Stimulated activated CD4-positive, alpha-beta T cell treated with anti-CD3 and anti-CD28 coated beads, Interleukin-2, amount 100 ng/mL, for 24 hours (primary cell): ENCODE measurements at regions not wholly inside any gene's neighbourhood (a gene's known extent, or its start where the extent isn't known, plus 50 kb on each side); places are given as distances from the start of the nearest gene placed in this dataset.

Source experiments
- DNase-seq, 2 donors: peaks; one replicate each; pipeline ENCODE4 v3.0.0-alpha.2; 2020

- no peak for DNase-seq
These were observed 398.3 kb downstream of the C6orf118 start for GRCh38 chr6:164911151-164911550.

GRCh38 chr6:164906766-164907165 lies 402.6 kb downstream of the C6orf118 start:
- DNase-seq = no peak

- no peak for DNase-seq
These were observed 404.1 kb downstream of the C6orf118 start for GRCh38 chr6:164905311-164905710.

GRCh38 chr6:164898412-164898811 lies 411.0 kb downstream of the C6orf118 start:
- no peak for DNase-seq

GRCh38 chr6:164897523-164898235 lies 411.7 kb downstream of the C6orf118 start:
- no peak for DNase-seq

GRCh38 chr6:164889980-164890379 lies 419.4 kb downstream of the C6orf118 start:
- no peak for DNase-seq

- DNase-seq = no peak
These were observed 421.7 kb downstream of the C6orf118 start for GRCh38 chr6:164887660-164888059.

GRCh38 chr6:164882236-164882635 lies 427.2 kb downstream of the C6orf118 start:
- DNase-seq = no peak

GRCh38 chr6:164871783-164872182 lies 437.6 kb downstream of the C6orf118 start:
- DNase-seq = no peak

- DNase-seq = no peak
These were observed 439.2 kb downstream of the C6orf118 start for GRCh38 chr6:164870164-164870563.

GRCh38 chr6:164861967-164862366 lies 447.4 kb downstream of the C6orf118 start:
- no peak for DNase-seq

GRCh38 chr6:164859816-164860215 lies 449.6 kb downstream of the C6orf118 start:
- no peak for DNase-seq

GRCh38 chr6:164856138-164856537 lies 453.3 kb downstream of the C6orf118 start:
- DNase-seq = no peak

GRCh38 chr6:164855281-164855680 lies 454.1 kb downstream of the C6orf118 start:
- DNase-seq = no peak

GRCh38 chr6:164854526-164854925 lies 454.9 kb downstream of the C6orf118 start:
- DNase-seq = no peak

- no peak for DNase-seq
These were observed 463.6 kb downstream of the C6orf118 start for GRCh38 chr6:164845773-164846172.

- DNase-seq = no peak
These were observed 467.3 kb downstream of the C6orf118 start for GRCh38 chr6:164842085-164842484.

- DNase-seq = no peak
These were observed 471.3 kb downstream of the C6orf118 start for GRCh38 chr6:164838068-164838615.

- no peak for DNase-seq
These were observed 472.9 kb downstream of the C6orf118 start for GRCh38 chr6:164836486-164836885.

GRCh38 chr6:164832410-164832809 lies 477.0 kb downstream of the C6orf118 start:
- DNase-seq = no peak

- no peak for DNase-seq
These were observed 481.9 kb downstream of the C6orf118 start for GRCh38 chr6:164827537-164827936.

- DNase-seq = no peak
These were observed 482.5 kb downstream of the C6orf118 start for GRCh38 chr6:164826831-164827468.

GRCh38 chr6:164825386-164825785 lies 484.0 kb downstream of the C6orf118 start:
- DNase-seq = no peak

- no peak for DNase-seq
These were observed 491.7 kb downstream of the C6orf118 start for GRCh38 chr6:164817662-164818061.
